Astrocyte of the spinal cord (primary cell): ENCODE measurements at regions not wholly inside any gene's neighbourhood (a gene's known extent, or its start where the extent isn't known, plus 50 kb on each side); places are given as distances from the start of the nearest gene placed in this dataset.

ENCODE experiments used
- DNase-seq: peaks from one replicate; pipeline ENCODE4 v3.0.0; 2011; ENCODE audit warnings: low read depth, low spot score
- H3K4me3 ChIP-seq: 2 replicates; pipeline ENCODE4 v1.5.1; 2011; ENCODE audit warnings: low read depth, mild to moderate bottlenecking, low read length, moderate library complexity
- in situ Hi-C: cut with HindIII; loops from 2 replicates; pipeline ENCODE4 v1.10.0; 2017; ENCODE audit warnings: low sequenced_read_pairs
- TF ChIP-seq, protein P1 (sequence below): IDR thresholded peaks from 2 replicates; pipeline ENCODE4 v1.5.1; 2012; ENCODE audit warnings: low read depth, mild to moderate bottlenecking, low read length, inconsistent platforms

DNA sequence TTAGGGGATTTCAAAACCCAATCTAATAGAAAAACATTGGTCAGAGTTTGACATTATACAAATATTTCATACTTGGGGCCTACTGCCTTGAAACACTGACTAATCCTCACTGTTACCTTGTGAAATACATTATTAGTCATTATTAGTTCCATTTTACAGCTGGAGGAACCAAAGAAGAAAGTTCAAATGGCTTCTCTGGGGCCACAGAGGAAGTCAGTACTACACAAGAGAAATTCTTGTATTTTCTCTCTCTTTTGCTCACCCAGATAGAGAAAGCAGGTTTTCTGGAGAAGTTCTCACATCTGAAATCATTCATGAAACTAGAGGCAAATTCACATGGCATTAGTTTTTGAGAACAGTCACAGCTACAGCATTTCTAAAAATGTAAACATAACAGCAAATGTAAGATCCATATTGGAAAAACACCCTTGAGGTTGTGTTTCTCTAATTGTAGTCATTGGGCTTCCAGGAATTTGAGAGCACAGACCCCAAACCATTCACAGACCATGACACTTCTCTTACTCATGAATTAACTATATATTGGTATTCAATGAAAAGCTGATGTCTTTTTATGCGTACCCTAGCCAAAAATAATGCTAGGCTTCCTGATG is 83.0 kb downstream of the LLPH start:
- peak; percentile 18 for DNase-seq
- in situ Hi-C loops, result no loop called here
- TF ChIP-seq, protein P1, sequence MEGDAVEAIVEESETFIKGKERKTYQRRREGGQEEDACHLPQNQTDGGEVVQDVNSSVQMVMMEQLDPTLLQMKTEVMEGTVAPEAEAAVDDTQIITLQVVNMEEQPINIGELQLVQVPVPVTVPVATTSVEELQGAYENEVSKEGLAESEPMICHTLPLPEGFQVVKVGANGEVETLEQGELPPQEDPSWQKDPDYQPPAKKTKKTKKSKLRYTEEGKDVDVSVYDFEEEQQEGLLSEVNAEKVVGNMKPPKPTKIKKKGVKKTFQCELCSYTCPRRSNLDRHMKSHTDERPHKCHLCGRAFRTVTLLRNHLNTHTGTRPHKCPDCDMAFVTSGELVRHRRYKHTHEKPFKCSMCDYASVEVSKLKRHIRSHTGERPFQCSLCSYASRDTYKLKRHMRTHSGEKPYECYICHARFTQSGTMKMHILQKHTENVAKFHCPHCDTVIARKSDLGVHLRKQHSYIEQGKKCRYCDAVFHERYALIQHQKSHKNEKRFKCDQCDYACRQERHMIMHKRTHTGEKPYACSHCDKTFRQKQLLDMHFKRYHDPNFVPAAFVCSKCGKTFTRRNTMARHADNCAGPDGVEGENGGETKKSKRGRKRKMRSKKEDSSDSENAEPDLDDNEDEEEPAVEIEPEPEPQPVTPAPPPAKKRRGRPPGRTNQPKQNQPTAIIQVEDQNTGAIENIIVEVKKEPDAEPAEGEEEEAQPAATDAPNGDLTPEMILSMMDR, result no peak
- no peak overlapping the region for H3K4me3 ChIP-seq

DNA sequence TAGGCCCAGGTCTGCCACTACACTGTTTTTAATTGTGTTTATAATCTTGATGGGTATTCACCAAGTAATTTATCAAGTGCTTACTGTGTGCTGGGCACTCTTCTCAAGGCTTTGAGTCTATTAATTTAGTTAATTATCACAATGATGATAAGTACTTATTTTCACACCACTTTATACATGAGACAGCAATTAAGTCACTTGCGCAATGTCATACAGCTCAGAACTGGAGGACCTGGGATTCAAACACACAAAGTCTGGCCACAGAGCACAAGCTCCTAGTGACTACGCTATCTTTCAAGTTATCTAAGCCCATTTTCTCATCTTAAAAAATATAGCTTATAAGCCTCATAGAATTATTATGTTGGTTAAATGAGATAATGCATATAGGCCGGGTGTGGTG is 85.0 kb downstream of the LLPH start:
- no peak overlapping the region for H3K4me3 ChIP-seq
- in situ Hi-C loops, result no loop called here
- no peak for DNase-seq
- TF ChIP-seq, protein P1, result no peak

DNA sequence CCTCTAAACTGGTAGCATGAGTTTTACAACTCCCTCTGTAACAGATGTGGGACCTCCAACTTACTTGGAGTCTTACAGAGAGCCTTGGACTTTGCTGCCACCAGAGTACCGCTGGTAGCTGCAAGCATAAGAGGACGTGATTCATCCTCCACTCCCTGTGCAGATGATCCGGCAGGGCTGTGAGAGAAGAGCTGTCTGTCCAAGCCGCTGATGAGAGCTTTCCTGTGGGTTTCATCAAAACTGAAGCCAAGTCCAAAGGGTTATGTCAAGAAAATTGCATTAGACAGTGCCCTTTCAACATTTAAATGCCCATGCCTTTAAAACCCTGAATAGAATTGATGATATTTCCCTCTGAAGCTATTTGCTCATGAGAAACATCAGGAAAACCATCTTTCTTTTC is 85.8 kb downstream of the LLPH start:
- in situ Hi-C loops, result no loop called here
- TF ChIP-seq, protein P1, result no peak
- no peak overlapping the region for H3K4me3 ChIP-seq
- peak; percentile 40 for DNase-seq

DNA sequence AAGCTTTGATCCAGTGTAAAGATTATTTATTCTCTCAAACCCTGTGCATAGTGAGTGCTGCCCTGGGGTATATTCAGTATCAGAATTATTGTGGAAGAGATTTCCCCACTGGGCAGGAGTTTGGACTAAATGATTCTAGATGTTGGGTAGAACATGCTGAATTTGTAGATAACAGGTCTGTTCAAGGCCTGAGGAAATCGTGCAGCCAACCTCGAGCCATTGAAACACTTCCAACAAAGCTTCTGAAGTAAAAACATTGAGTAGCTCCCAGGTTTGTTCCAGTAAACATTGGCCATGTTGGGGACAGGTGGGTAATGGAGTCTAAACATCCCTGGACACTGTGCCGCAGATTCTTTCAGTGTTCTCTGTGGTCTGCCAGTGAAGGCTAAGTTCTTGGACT is 87.5 kb downstream of the LLPH start:
- TF ChIP-seq, protein P1, result no peak
- in situ Hi-C loops, result no loop called here
- DNase-seq, result no peak
- no peak overlapping the region for H3K4me3 ChIP-seq

DNA sequence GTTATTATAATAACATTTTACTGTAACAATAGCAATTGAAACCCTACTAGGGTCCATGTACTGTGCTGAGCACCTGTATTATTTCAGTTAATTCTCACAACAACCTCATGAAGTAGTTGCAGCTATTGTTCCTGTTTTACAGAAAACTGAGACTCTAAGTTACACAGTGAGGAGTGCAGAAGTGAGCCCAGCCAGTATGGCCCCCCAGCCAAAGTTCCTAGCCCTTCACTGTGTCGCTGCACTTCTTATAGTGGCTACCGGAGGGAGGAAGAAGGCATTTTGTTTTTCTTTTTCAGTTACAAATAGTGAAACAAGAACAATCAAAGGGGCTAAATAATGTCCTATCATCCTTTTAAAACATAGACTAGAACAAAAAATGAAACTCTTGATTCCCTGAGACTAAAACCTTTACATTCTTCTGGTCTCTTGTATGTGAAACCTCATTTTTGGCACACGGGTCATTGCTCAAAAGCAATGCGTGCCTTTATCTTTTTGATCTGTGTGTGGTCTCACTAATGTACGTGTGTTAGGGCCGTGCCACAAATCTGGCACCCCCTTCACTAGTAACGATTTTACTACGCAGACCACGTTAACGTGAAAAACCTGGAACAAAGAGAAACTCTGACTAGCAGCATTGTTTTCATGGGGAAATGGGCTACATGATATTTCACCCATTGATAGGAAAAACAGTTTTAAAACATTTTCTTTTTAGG is 88.7 kb downstream of the LLPH start:
- DNase-seq, result no peak
- TF ChIP-seq, protein P1, result no peak
- in situ Hi-C loops, result no loop called here
- no peak overlapping the region for H3K4me3 ChIP-seq

DNA sequence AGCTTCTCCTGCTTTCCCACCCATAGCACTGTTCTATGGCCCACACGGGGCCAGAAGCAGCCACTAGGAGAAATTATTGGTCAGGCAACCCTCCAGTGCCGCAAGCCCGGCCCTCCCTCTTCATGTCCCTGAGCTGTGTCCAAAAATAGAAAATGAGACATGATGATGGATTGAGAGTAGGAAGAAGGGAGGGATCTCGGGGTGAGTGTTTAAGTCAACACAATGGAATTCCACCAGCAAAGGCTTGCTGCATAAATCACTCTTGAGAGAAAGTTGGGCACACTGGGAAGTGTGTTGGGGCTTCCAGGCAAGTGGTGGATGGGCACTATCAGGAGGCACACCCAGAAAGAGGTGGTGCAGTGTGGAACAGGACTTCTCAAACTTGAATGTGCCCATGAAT is 94.2 kb downstream of the LLPH start:
- in situ Hi-C loops, result no loop called here
- TF ChIP-seq, protein P1, result no peak
- H3K4me3 ChIP-seq, result no peak overlapping the region
- peak; percentile 90 for DNase-seq
